Keratinocyte (primary cell): ENCODE measurements at regions not wholly inside any gene's neighbourhood (a gene's known extent, or its start where the extent isn't known, plus 50 kb on each side); places are given as distances from the start of the nearest gene placed in this dataset.

ENCODE experiments used
- EZH2 ChIP-seq: IDR thresholded peaks from one replicate; pipeline ENCODE4 v1.6.1; 2012; ENCODE audit warnings: inconsistent platforms, mild to moderate bottlenecking, low read length, moderate library complexity
- TF ChIP-seq, protein P1 (sequence below), 3 experiments: IDR thresholded peaks in 1 of 3; conservative IDR thresholded peaks in 1 of 3; optimal IDR thresholded peaks in 1 of 3; 2 replicates in 2 of 3; 3 replicates in 1 of 3; pipeline versions ENCODE3 to v1.5.1; 2011; ENCODE audit warnings: low read length in 3 of 3, mild to moderate bottlenecking in 3 of 3, moderate library complexity in 2 of 3, control low read depth in 1 of 3, inconsistent platforms in 1 of 3; ENCODE audit not compliant: insufficient read depth in 2 of 3; ENCODE audit errors: extremely low read depth in 1 of 3

DNA sequence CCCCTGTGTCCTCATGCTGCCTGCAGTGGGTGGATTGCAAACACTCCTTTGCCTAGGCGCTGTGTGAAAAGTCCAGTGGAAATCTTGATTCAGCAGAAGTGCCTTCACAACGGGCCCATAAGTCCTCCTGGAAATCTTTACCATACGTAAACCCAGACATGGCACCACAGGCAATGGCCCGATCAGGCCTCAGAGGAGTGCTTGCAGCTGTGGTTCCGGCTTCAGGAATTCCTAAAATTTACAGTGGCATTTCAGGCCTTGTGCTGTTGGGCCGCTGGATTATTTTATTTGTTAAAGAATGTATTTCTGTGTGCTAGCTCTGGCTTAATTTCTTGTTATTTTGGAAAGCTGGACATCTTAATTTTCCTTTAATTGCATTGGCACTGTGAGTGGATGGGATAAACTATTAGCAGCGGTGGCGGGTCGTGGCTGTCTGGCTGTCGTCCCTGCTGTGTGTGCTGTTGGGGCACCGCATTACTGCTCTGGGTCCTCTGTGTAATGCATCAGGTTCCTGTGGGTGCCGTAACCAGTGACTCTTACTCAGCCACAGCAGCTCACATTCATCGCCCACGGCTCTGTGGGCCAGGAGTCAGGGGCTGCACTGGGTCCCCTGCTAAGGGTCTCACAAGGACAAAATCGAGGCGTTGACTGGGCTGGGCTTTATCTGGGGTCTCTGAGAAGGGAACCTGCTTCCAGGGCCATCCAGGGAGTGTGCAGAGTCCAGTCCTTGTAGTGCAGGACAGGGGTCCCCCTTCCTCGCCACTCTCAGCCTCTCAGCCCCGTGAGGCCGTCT lies 73.1 kb downstream of the RTP5 start:
- TF ChIP-seq, protein P1, sequence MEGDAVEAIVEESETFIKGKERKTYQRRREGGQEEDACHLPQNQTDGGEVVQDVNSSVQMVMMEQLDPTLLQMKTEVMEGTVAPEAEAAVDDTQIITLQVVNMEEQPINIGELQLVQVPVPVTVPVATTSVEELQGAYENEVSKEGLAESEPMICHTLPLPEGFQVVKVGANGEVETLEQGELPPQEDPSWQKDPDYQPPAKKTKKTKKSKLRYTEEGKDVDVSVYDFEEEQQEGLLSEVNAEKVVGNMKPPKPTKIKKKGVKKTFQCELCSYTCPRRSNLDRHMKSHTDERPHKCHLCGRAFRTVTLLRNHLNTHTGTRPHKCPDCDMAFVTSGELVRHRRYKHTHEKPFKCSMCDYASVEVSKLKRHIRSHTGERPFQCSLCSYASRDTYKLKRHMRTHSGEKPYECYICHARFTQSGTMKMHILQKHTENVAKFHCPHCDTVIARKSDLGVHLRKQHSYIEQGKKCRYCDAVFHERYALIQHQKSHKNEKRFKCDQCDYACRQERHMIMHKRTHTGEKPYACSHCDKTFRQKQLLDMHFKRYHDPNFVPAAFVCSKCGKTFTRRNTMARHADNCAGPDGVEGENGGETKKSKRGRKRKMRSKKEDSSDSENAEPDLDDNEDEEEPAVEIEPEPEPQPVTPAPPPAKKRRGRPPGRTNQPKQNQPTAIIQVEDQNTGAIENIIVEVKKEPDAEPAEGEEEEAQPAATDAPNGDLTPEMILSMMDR (optimal IDR thresholded peaks at IDR 0.05 in 1 of 3, IDR thresholded peaks at IDR 0.05 in 1 of 3, conservative IDR thresholded peaks at IDR 0.05 in 1 of 3; ENCODE audit: extremely low read depth in 1 of 3, insufficient read depth in 2 of 3, low read length in 3 of 3): no peak
- no peak for TF ChIP-seq EZH2
